GM23338 (cell line): ENCODE measurements at regions not wholly inside any gene's neighbourhood (a gene's known extent, or its start where the extent isn't known, plus 50 kb on each side); places are given as distances from the start of the nearest gene placed in this dataset.

Experiments
- ATAC-seq: fragments of 200-7000 bp; cut with Tn5 transposase; 3 replicates; pipeline ENCODE4 v1.9.1; 2020
- DNase-seq: peaks from one replicate; pipeline ENCODE4 v3.0.0-alpha.2; 2015; ENCODE audit warnings: low spot score
- H2AFZ ChIP-seq: fragments of 200-600 bp; sonication (generic); 2 replicates; pipeline ENCODE4 v1.8.0; 2016; ENCODE audit warnings: antibody characterized with exemption, mild to moderate bottlenecking, moderate library complexity
- H3F3A ChIP-seq: fragments of 200-600 bp; sonication (generic); replicated peaks from 2 replicates; pipeline ENCODE4 v1.8.0; 2017; ENCODE audit warnings: antibody characterized with exemption, mixed run types, low read depth
- H3K27ac ChIP-seq: fragments of 200-600 bp; sonication (generic); 2 replicates; pipeline ENCODE4 v1.6.1; 2016; ENCODE audit warnings: low read depth
- H3K27me3 ChIP-seq: fragments of 200-600 bp; sonication (generic); 2 replicates; pipeline ENCODE4 v1.8.0; 2016; ENCODE audit warnings: mild to moderate bottlenecking, mixed run types, moderate library complexity; ENCODE audit not compliant: insufficient read depth
- H3K36me3 ChIP-seq: fragments of 200-600 bp; sonication (generic); 2 replicates; pipeline ENCODE4 v1.8.0; 2016; ENCODE audit warnings: mild to moderate bottlenecking; ENCODE audit not compliant: insufficient read depth
- H3K4me1 ChIP-seq: fragments of 200-600 bp; sonication (generic); 2 replicates; pipeline ENCODE4 v1.8.0; 2016; ENCODE audit warnings: mild to moderate bottlenecking, moderate library complexity; ENCODE audit not compliant: insufficient read depth
- H3K4me2 ChIP-seq: fragments of 200-600 bp; sonication (generic); 2 replicates; pipeline ENCODE4 v1.7.1; 2017; ENCODE audit warnings: mixed run types
- H3K4me3 ChIP-seq: fragments of 200-600 bp; sonication (generic); 2 replicates; pipeline ENCODE4 v1.6.1; 2016; ENCODE audit warnings: mixed run types
- H3K79me2 ChIP-seq: fragments of 200-600 bp; sonication (generic); replicated peaks from 2 replicates; pipeline ENCODE4 v1.8.0; 2017; ENCODE audit warnings: mild to moderate bottlenecking; ENCODE audit not compliant: insufficient read depth
- H3K9me2 ChIP-seq: fragments of 200-600 bp; sonication (generic); 2 replicates; pipeline ENCODE4 v1.8.0; 2017; ENCODE audit not compliant: insufficient read depth
- H4K20me1 ChIP-seq: fragments of 200-600 bp; sonication (generic); replicated peaks from 2 replicates; pipeline ENCODE4 v1.8.0; 2017; ENCODE audit warnings: mild to moderate bottlenecking; ENCODE audit not compliant: insufficient read depth
- H3K27ac Mint-ChIP-seq: 2 replicates; pipeline ENCODE4 v1.8.0; 2020; ENCODE audit warnings: inconsistent platforms, mild to moderate bottlenecking, moderate library complexity, mixed read lengths
- H3K27me3 Mint-ChIP-seq: 3 replicates; pipeline ENCODE4 v1.8.0; 2022; ENCODE audit warnings: low read depth, mild to moderate bottlenecking, moderate library complexity, mixed read lengths, inconsistent platforms; ENCODE audit not compliant: insufficient read depth, poor library complexity
- H3K36me3 Mint-ChIP-seq: 3 replicates; pipeline ENCODE4 v1.8.0; 2021; ENCODE audit warnings: low read depth, mild to moderate bottlenecking, inconsistent platforms, moderate library complexity, mixed read lengths
- H3K4me1 Mint-ChIP-seq: 3 replicates; pipeline ENCODE4 v1.8.0; 2020; ENCODE audit warnings: mild to moderate bottlenecking, inconsistent platforms, mixed read lengths
- H3K4me3 Mint-ChIP-seq: 3 replicates; pipeline ENCODE4 v1.8.0; 2021; ENCODE audit warnings: moderate library complexity, mild to moderate bottlenecking, inconsistent platforms, mixed read lengths
- H3K9me3 Mint-ChIP-seq: 3 replicates; pipeline ENCODE4 v1.8.0; 2020; ENCODE audit warnings: moderate library complexity, mild to moderate bottlenecking, inconsistent platforms, mixed read lengths
- CREB1 ChIP-seq: fragments of 250-450 bp; sonication (Bioruptor Pico); IDR thresholded peaks from 2 replicates; pipeline ENCODE4 v1.5.0; 2020; ENCODE audit warnings: low read depth, mild to moderate bottlenecking, moderate library complexity
- CTCF ChIP-seq, 2 experiments: fragments of 200-600 bp in 1 of 2; sonication (generic) in 1 of 2; conservative IDR thresholded peaks; 2 replicates each; pipeline versions ENCODE4 v1.5.1 to v1.6.1; 2016 to 2017; ENCODE audit warnings: antibody characterized with exemption in 2 of 2, low read depth in 2 of 2, mild to moderate bottlenecking in 2 of 2, moderate library complexity in 1 of 2
- ETS1 ChIP-seq: IDR thresholded peaks from 2 replicates; pipeline ENCODE4 v1.6.1; 2016; ENCODE audit warnings: antibody characterized with exemption
- EZH2 ChIP-seq: fragments of 200-600 bp; sonication (generic); IDR thresholded peaks from one replicate; pipeline ENCODE4 v1.8.0; 2017; ENCODE audit warnings: antibody characterized with exemption, mild to moderate bottlenecking, low read depth; ENCODE audit not compliant: unreplicated experiment
- EZH2phosphoT487 ChIP-seq: fragments of 200-600 bp; sonication (generic); IDR thresholded peaks from one replicate; pipeline ENCODE4 v1.8.1; 2018; ENCODE audit warnings: antibody characterized with exemption; ENCODE audit not compliant: unreplicated experiment
- JUNB ChIP-seq: IDR thresholded peaks from one replicate; pipeline ENCODE4 v1.6.1; 2016; ENCODE audit warnings: antibody characterized with exemption; ENCODE audit not compliant: unreplicated experiment
- NANOG ChIP-seq: IDR thresholded peaks from 2 replicates; pipeline ENCODE4 v1.6.1; 2016; ENCODE audit warnings: antibody characterized with exemption, borderline replicate concordance
- REST ChIP-seq: IDR thresholded peaks from one replicate; pipeline ENCODE4 v1.6.1; 2018; ENCODE audit warnings: antibody characterized with exemption; ENCODE audit not compliant: unreplicated experiment
- STAT1 ChIP-seq: IDR thresholded peaks from one replicate; pipeline ENCODE4 v1.6.1; 2016; ENCODE audit warnings: antibody characterized with exemption; ENCODE audit not compliant: unreplicated experiment
- ZNF114 ChIP-seq: fragments of 250-450 bp; sonication (Bioruptor Pico); IDR thresholded peaks from 2 replicates; pipeline ENCODE4 v1.5.0; 2020; ENCODE audit warnings: mild to moderate bottlenecking, moderate library complexity
- ZNF462 ChIP-seq: fragments of 250-450 bp; sonication (Bioruptor Pico); IDR thresholded peaks from 2 replicates; pipeline ENCODE4 v1.5.0; 2020; ENCODE audit warnings: mild to moderate bottlenecking, moderate library complexity

- no peak for TF ChIP-seq CREB1 (CRISPR knock-in tag)
- no peak for TF ChIP-seq CTCF (conservative IDR thresholded peaks at IDR 0.05; ENCODE audit: low read depth in 2 of 2)
- TF ChIP-seq EZH2phosphoT487 = no peak
- no peak for TF ChIP-seq ETS1
- no peak for TF ChIP-seq REST
- TF ChIP-seq ZNF114 = no peak
- no peak for TF ChIP-seq NANOG
- TF ChIP-seq STAT1 = no peak
- TF ChIP-seq JUNB = no peak
- TF ChIP-seq EZH2 = no peak
- H3K27me3 Mint-ChIP-seq = peaks cover 2% of the 10 kb centered on the region
- Histone ChIP-seq H3K4me1 (no peaks in the 10 kb centered on the region), H4K20me1 (no peaks in the 10 kb centered on the region), H3K4me2 (no peak overlapping the region), H3K27ac (no peak overlapping the region), H3F3A (no peaks in the 10 kb centered on the region), H3K79me2 (no peaks in the 10 kb centered on the region), H3K9me2 (no peaks in the 10 kb centered on the region; the same call in 1 of the 2 replicates), H2AFZ (no peak overlapping the region), H3K4me3 (no peak overlapping the region), H3K36me3 (no peaks in the 10 kb centered on the region), H3K27me3 (no peaks in the 10 kb centered on the region)
- no peak overlapping the region for H3K4me3 Mint-ChIP-seq
- H3K4me1 Mint-ChIP-seq = no peaks in the 10 kb centered on the region
- H3K36me3 Mint-ChIP-seq = no peaks in the 10 kb centered on the region
- DNase-seq (no peak), ATAC-seq (no peak)
- no peak overlapping the region for H3K27ac Mint-ChIP-seq
- H3K9me3 Mint-ChIP-seq = no peaks in the 10 kb centered on the region
These were observed 77.9 kb downstream of the CCDC71L start for GRCh38 chr7:106583100-106583499.

- Histone ChIP-seq H2AFZ (no peak overlapping the region), H3K27ac (no peak overlapping the region), H3K79me2 (no peaks in the 10 kb centered on the region), H3F3A (no peaks in the 10 kb centered on the region), H3K9me2 (no peaks in the 10 kb centered on the region; the same call in 1 of the 2 replicates), H3K4me1 (no peaks in the 10 kb centered on the region), H3K27me3 (no peaks in the 10 kb centered on the region), H3K4me2 (no peak overlapping the region), H4K20me1 (no peaks in the 10 kb centered on the region), H3K36me3 (no peaks in the 10 kb centered on the region), H3K4me3 (no peak overlapping the region)
- peak; percentile 15 for DNase-seq
- no peak overlapping the region for H3K4me3 Mint-ChIP-seq
- peaks cover 2% of the 10 kb centered on the region for H3K27me3 Mint-ChIP-seq
- H3K27ac Mint-ChIP-seq = no peak overlapping the region
- H3K9me3 Mint-ChIP-seq = no peaks in the 10 kb centered on the region
- H3K36me3 Mint-ChIP-seq = no peaks in the 10 kb centered on the region
- ATAC-seq = peak; percentile 46; the same call in 2 of the 3 replicates
- H3K4me1 Mint-ChIP-seq = no peaks in the 10 kb centered on the region
- no peak for TF ChIP-seq ZNF462 (CRISPR knock-in tag)
These were observed 78.6 kb downstream of the CCDC71L start for GRCh38 chr7:106582365-106582764.
